Suprapubic skin (tissue), 4 donors: ENCODE measurements at regions not wholly inside any gene's neighbourhood (a gene's known extent, or its start where the extent isn't known, plus 50 kb on each side); places are given as distances from the start of the nearest gene placed in this dataset.

Source experiments
- DNase-seq, 2 donors: peaks; one replicate each; pipeline ENCODE4 v3.0.0-alpha.2; 2019; ENCODE audit warnings: low spot score in 2 of 2
- H3K27ac ChIP-seq: fragments of 200-600 bp; sonication (generic); one replicate; pipeline ENCODE4 v1.5.1; 2019
- H3K27me3 ChIP-seq: fragments of 200-600 bp; sonication (generic); one replicate; pipeline ENCODE4 v1.5.1; 2019
- H3K36me3 ChIP-seq: fragments of 200-600 bp; sonication (generic); one replicate; pipeline ENCODE4 v1.5.1; 2019
- H3K4me1 ChIP-seq: fragments of 200-600 bp; sonication (generic); one replicate; pipeline ENCODE4 v1.5.1; 2019
- H3K4me3 ChIP-seq: fragments of 200-600 bp; sonication (generic); one replicate; pipeline ENCODE4 v1.5.1; 2019; ENCODE audit warnings: mild to moderate bottlenecking
- H3K9me3 ChIP-seq: fragments of 200-600 bp; sonication (generic); one replicate; pipeline ENCODE4 v1.5.1; 2019
- EP300 ChIP-seq: sonication (generic); formaldehyde crosslinking; IDR thresholded peaks from one replicate; pipeline ENCODE4 v1.6.1; 2017; ENCODE audit warnings: antibody characterized with exemption
- POLR2A ChIP-seq, 2 donors: fragments of 450-650 bp; IDR thresholded peaks; one replicate each; pipeline ENCODE4 v1.6.1; 2017; ENCODE audit warnings: antibody characterized with exemption in 2 of 2, mild to moderate bottlenecking in 2 of 2, moderate library complexity in 2 of 2
- POLR2AphosphoS5 ChIP-seq, 3 donors: sonication (generic); formaldehyde crosslinking; IDR thresholded peaks; one replicate each; pipeline ENCODE4 v1.6.1; 2017; ENCODE audit warnings: antibody characterized with exemption in 3 of 3
- WGBS: methylation state at CpG from one replicate; pipeline ENCODE4 v1.1.5; 2018; 5-methylcytosine and 5-hydroxymethylcytosine counted together
- TF ChIP-seq, protein P1 (sequence below), 2 donors: fragments of 200-600 bp in 1 of 2; fragments of 450-650 bp in 1 of 2; sonication (generic) in 1 of 2; IDR thresholded peaks; one replicate each; pipeline ENCODE4 v1.5.1; 2016 to 2019; ENCODE audit warnings: antibody characterized with exemption in 2 of 2, mild to moderate bottlenecking in 1 of 2, moderate library complexity in 1 of 2

GRCh38 chr4:145281951-145282350, 101.6 kb upstream of the OTUD4 start:
- Histone ChIP-seq H3K27ac (no peak overlapping the region), H3K4me3 (no peak overlapping the region), H3K36me3 (no peaks in the 10 kb centered on the region), H3K4me1 (no peaks in the 10 kb centered on the region), H3K9me3 (no peaks in the 10 kb centered on the region), H3K27me3 (no peaks in the 10 kb centered on the region)
- no peak for DNase-seq
- 74% methylated on average over 1 of the region's 1 CpG for WGBS
- TF ChIP-seq POLR2AphosphoS5 (IDR thresholded peaks at IDR 0.05) (no peak), POLR2A (IDR thresholded peaks at IDR 0.05) (no peak), EP300 (no peak)
- TF ChIP-seq, protein P1, sequence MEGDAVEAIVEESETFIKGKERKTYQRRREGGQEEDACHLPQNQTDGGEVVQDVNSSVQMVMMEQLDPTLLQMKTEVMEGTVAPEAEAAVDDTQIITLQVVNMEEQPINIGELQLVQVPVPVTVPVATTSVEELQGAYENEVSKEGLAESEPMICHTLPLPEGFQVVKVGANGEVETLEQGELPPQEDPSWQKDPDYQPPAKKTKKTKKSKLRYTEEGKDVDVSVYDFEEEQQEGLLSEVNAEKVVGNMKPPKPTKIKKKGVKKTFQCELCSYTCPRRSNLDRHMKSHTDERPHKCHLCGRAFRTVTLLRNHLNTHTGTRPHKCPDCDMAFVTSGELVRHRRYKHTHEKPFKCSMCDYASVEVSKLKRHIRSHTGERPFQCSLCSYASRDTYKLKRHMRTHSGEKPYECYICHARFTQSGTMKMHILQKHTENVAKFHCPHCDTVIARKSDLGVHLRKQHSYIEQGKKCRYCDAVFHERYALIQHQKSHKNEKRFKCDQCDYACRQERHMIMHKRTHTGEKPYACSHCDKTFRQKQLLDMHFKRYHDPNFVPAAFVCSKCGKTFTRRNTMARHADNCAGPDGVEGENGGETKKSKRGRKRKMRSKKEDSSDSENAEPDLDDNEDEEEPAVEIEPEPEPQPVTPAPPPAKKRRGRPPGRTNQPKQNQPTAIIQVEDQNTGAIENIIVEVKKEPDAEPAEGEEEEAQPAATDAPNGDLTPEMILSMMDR (IDR thresholded peaks at IDR 0.05) = no peak

DNA sequence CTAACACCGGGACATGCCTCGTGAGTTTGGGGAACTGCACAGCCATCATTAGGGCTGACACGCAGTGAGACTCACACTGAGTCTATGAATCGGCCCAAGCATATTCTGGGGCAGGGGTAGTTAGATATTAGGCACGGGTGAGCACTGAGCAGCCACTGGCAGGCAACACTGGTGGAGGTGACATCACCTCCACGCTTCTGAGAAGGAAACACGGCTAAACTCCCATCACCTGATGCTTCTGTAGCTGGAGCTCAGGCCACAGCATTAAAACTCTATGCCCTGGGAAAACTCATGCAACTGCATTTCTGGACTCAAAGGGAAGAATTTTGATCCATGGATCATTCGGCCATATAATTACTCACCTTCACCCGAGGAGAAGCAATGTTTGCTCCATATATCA, 100.8 kb upstream of the OTUD4 start:
- Histone ChIP-seq H3K4me3 (no peak overlapping the region), H3K9me3 (no peaks in the 10 kb centered on the region), H3K27ac (no peak overlapping the region), H3K36me3 (no peaks in the 10 kb centered on the region), H3K27me3 (no peaks in the 10 kb centered on the region), H3K4me1 (no peaks in the 10 kb centered on the region)
- TF ChIP-seq POLR2A (IDR thresholded peaks at IDR 0.05) (no peak), EP300 (no peak), POLR2AphosphoS5 (IDR thresholded peaks at IDR 0.05) (no peak)
- no peak for DNase-seq
- 92% methylated on average over 7 of the region's 9 CpGs for WGBS

DNA sequence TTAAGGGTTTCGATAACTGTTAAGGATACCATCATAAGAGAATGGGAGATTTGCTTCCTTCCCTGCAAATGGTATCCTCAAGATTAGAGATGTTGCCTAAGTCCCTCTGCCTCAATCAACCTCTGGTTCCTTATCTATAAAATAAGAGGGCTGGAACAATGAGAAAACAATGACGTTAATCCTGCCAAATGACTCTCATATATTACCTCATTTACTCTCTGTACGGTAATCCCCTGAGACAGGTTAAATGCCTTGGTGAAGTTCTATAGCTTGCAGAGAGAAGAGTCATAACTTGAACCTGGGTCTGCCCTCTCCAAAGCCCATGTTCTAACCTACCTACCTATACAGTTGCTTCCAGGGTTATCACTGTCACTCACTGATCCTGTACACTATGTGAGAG, 100.2 kb upstream of the OTUD4 start:
- Histone ChIP-seq H3K27ac (no peak overlapping the region), H3K36me3 (no peaks in the 10 kb centered on the region), H3K27me3 (no peaks in the 10 kb centered on the region), H3K4me3 (no peak overlapping the region), H3K9me3 (no peaks in the 10 kb centered on the region), H3K4me1 (no peaks in the 10 kb centered on the region)
- DNase-seq = no peak
- no peak for TF ChIP-seq POLR2A (IDR thresholded peaks at IDR 0.05)
- WGBS = 91% methylated on average over 3 of the region's 3 CpGs

DNA sequence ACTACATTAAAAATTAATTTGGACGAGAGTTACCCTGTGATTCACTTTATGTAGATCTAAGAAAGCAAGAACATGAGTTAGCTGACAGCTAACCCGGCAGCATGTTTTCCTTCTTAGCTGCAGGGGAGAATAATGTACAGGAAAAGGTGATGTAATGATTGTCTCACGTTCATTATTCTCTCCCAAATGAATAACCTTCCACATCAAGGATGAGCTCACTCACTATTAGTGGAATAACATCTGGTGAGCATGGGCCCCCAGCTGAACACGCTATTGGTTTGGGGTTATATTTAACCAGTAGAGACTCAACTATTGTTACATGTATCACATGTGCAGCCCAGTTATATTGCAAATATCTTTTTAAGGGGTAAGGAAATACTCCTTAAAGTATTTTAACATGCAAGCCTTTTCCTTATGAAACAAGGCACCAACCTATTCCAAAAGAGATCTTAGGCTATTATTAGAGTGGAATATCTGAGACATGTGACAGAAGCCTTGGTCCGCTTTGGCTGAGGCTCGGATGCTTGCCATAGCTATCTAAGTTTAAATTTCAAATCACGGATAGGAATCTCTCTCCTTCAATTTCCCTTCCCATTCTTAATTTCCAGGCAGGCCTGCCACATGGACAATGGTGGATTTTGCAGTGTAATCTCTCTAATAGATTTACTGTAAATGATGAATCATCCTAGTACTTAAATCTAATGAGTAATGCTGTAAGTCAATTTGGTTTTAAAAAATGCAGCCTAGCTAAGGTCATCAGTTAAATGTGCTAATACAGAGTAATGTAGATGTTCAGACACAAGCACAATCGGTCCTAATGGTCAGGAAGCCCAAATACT, 99.0 kb upstream of the OTUD4 start:
- no peaks in the 10 kb centered on the region for H3K27me3 ChIP-seq
- no peak for DNase-seq
- 39% methylated on average over 8 of the region's 8 CpGs for WGBS

GRCh38 chr4:145278341-145279121, 98.1 kb upstream of the OTUD4 start:
- Histone ChIP-seq H3K4me1 (no peaks in the 10 kb centered on the region), H3K36me3 (no peaks in the 10 kb centered on the region), H3K27me3 (no peaks in the 10 kb centered on the region), H3K27ac (no peak overlapping the region), H3K9me3 (no peaks in the 10 kb centered on the region), H3K4me3 (no peak overlapping the region)
- no peak for TF ChIP-seq POLR2A (IDR thresholded peaks at IDR 0.05)
- TF ChIP-seq, protein P1 (IDR thresholded peaks at IDR 0.05) = no peak
- no peak for TF ChIP-seq EP300
- no peak for TF ChIP-seq POLR2AphosphoS5 (IDR thresholded peaks at IDR 0.05)
- DNase-seq = no peak
- WGBS = 81% methylated on average over 2 of the region's 2 CpGs

More for the DNA sequence above, 99.0 kb upstream of the OTUD4 start:
- Histone ChIP-seq H3K9me3 (no peaks in the 10 kb centered on the region), H3K27ac (no peak overlapping the region), H3K36me3 (no peaks in the 10 kb centered on the region), H3K4me1 (no peaks in the 10 kb centered on the region), H3K4me3 (no peak overlapping the region)
- TF ChIP-seq POLR2A (IDR thresholded peaks at IDR 0.05) (no peak), POLR2AphosphoS5 (IDR thresholded peaks at IDR 0.05) (no peak)
- TF ChIP-seq, protein P1 (IDR thresholded peaks at IDR 0.05) = no peak

DNA sequence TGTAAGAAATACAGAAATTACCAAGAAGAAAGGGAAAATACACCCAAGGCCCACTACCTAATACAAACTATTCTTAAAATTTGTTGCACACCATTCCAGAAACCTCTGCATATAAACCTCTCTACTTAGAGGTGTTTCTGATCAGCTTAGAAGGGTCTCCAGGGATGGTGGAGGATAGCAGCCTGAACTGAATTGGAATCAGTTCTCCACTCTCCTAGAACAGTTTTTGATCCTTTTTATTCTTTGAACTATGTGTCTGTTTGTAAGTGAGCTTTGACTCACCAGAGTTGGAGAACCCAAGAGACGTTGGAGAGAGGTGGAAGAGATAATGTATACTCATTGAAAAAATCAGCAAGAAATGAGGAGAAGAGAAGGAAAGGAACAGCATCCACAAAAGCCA, 96.6 kb upstream of the OTUD4 start:
- Histone ChIP-seq H3K4me1 (no peaks in the 10 kb centered on the region), H3K9me3 (no peaks in the 10 kb centered on the region), H3K27ac (no peak overlapping the region), H3K27me3 (no peaks in the 10 kb centered on the region), H3K4me3 (no peak overlapping the region), H3K36me3 (no peaks in the 10 kb centered on the region)
- 89% methylated on average over 1 of the region's 1 CpG for WGBS
- no peak for DNase-seq
- TF ChIP-seq POLR2A (IDR thresholded peaks at IDR 0.05) (no peak), POLR2AphosphoS5 (IDR thresholded peaks at IDR 0.05) (no peak), EP300 (no peak)
- TF ChIP-seq, protein P1 (IDR thresholded peaks at IDR 0.05) = no peak
